ENCODE measurements at regions not wholly inside any gene's neighbourhood (a gene's known extent, or its start where the extent isn't known, plus 50 kb on each side); places are given as distances from the start of the nearest gene placed in this dataset.
"Not testable (repeated sequence)": the region's sequence is repeated elsewhere in the genome, so short reads cannot be mapped to it uniquely, and the experiment has no call there.

- Histone ChIP-seq H3K9ac (ENCODE audit: insufficient read depth in 1 of 2, low read length in 2 of 2) (no peak overlapping the region), H3K27me3 (ENCODE audit: control insufficient read depth in 3 of 3, insufficient read depth in 3 of 3, low read length in 2 of 3) (no peaks in the 10 kb centered on the region), H3K4me3 (no peak overlapping the region), H3K27ac (ENCODE audit: low read depth in 1 of 2, low read length in 1 of 2) (no peak overlapping the region), H3K4me1 (ENCODE audit: control insufficient read depth in 5 of 5, insufficient read depth in 5 of 5, low read length in 5 of 5) (no peaks in the 10 kb centered on the region), H3K36me3 (ENCODE audit: control insufficient read depth in 4 of 4, insufficient read depth in 4 of 4, low read length in 4 of 4) (no peaks in the 10 kb centered on the region), H3K9me3 (ENCODE audit: control insufficient read depth in 4 of 4, insufficient read depth in 3 of 4, low read length in 3 of 4) (peaks cover 0 to 23% (median 2%) of the 10 kb centered on the region in 4 donors)
- TF ChIP-seq CTCF (IDR thresholded peaks at IDR 0.05; ENCODE audit: control extremely low read depth, extremely low read depth), result no peak
- 63 to 84% methylated on average over 3 of the region's 3 CpGs for WGBS, 2 donors
- DNase-seq (no peak), ATAC-seq (ENCODE audit: insufficient read depth, low FRiP score) (no peak)
These were observed 74.8 kb upstream of the SLC24A3 start for GRCh38 chr20:19137641-19138040.

- no peak for ATAC-seq (ENCODE audit: insufficient read depth, low FRiP score)
- WGBS, 2 donors, result 64 to 79% methylated on average over 1 of the region's 1 CpG
- no peak overlapping the region for H3K9ac ChIP-seq (ENCODE audit: insufficient read depth in 1 of 2, low read length in 2 of 2)
These were observed 73.7 kb upstream of the SLC24A3 start for GRCh38 chr20:19138758-19139157.

GRCh38 chr20:19139584-19139983 lies 72.9 kb upstream of the SLC24A3 start:
- not testable (repeated sequence) for H3K9ac ChIP-seq (ENCODE audit: insufficient read depth in 1 of 2, low read length in 2 of 2); H3K27ac ChIP-seq (ENCODE audit: low read depth in 1 of 2, low read length in 1 of 2); H3K4me3 ChIP-seq; H3K27me3 ChIP-seq (ENCODE audit: control insufficient read depth in 3 of 3, insufficient read depth in 3 of 3, low read length in 2 of 3); ATAC-seq (ENCODE audit: insufficient read depth, low FRiP score); H3K4me1 ChIP-seq (ENCODE audit: control insufficient read depth in 5 of 5, insufficient read depth in 5 of 5, low read length in 5 of 5); DNase-seq; H3K36me3 ChIP-seq (ENCODE audit: control insufficient read depth in 4 of 4, insufficient read depth in 4 of 4, low read length in 4 of 4)
- 79 to 93% methylated on average over 2 of the region's 2 CpGs for WGBS, 2 donors
- H3K9me3 ChIP-seq (ENCODE audit: control insufficient read depth in 4 of 4, insufficient read depth in 3 of 4, low read length in 3 of 4), result peaks cover 0 to 16% (median 2%) of the 10 kb centered on the region in 4 donors

More at GRCh38 chr20:19138758-19139157, 73.7 kb upstream of the SLC24A3 start:
- no peak for TF ChIP-seq CTCF (IDR thresholded peaks at IDR 0.05; ENCODE audit: control extremely low read depth, extremely low read depth)
- peaks cover 0 to 20% (median 2%) of the 10 kb centered on the region in 4 donors for H3K9me3 ChIP-seq (ENCODE audit: control insufficient read depth in 4 of 4, insufficient read depth in 3 of 4, low read length in 3 of 4)
- H3K36me3 ChIP-seq (ENCODE audit: control insufficient read depth in 4 of 4, insufficient read depth in 4 of 4, low read length in 4 of 4), result no peaks in the 10 kb centered on the region
- no peaks in the 10 kb centered on the region for H3K4me1 ChIP-seq (ENCODE audit: control insufficient read depth in 5 of 5, insufficient read depth in 5 of 5, low read length in 5 of 5)
- no peak for DNase-seq
- no peaks in the 10 kb centered on the region for H3K27me3 ChIP-seq (ENCODE audit: control insufficient read depth in 3 of 3, insufficient read depth in 3 of 3, low read length in 2 of 3)
- H3K4me3 ChIP-seq, result no peak overlapping the region
- no peak overlapping the region for H3K27ac ChIP-seq (ENCODE audit: low read depth in 1 of 2, low read length in 1 of 2)

GRCh38 chr20:19141998-19142397 lies 70.4 kb upstream of the SLC24A3 start:
- no peaks in the 10 kb centered on the region for H3K27me3 ChIP-seq (ENCODE audit: control insufficient read depth in 3 of 3, insufficient read depth in 3 of 3, low read length in 2 of 3)
- WGBS, 2 donors, result 74 to 89% methylated on average over 3 of the region's 3 CpGs
- no peaks in the 10 kb centered on the region for H3K36me3 ChIP-seq (ENCODE audit: control insufficient read depth in 4 of 4, insufficient read depth in 4 of 4, low read length in 4 of 4)
- peaks cover 0 to 12% (median 0%) of the 10 kb centered on the region in 4 donors for H3K9me3 ChIP-seq (ENCODE audit: control insufficient read depth in 4 of 4, insufficient read depth in 3 of 4, low read length in 3 of 4)
- TF ChIP-seq CTCF (IDR thresholded peaks at IDR 0.05; ENCODE audit: control extremely low read depth, extremely low read depth), result no peak
- no peak overlapping the region for H3K4me3 ChIP-seq
- H3K9ac ChIP-seq (ENCODE audit: insufficient read depth in 1 of 2, low read length in 2 of 2), result no peak overlapping the region
- H3K4me1 ChIP-seq (ENCODE audit: control insufficient read depth in 5 of 5, insufficient read depth in 5 of 5, low read length in 5 of 5), result no peaks in the 10 kb centered on the region
- ATAC-seq (ENCODE audit: insufficient read depth, low FRiP score), result no peak
- H3K27ac ChIP-seq (ENCODE audit: low read depth in 1 of 2, low read length in 1 of 2), result no peak overlapping the region
- no peak for DNase-seq
